HepG2 (cell line): ENCODE measurements at regions not wholly inside any gene's neighbourhood (a gene's known extent, or its start where the extent isn't known, plus 50 kb on each side); places are given as distances from the start of the nearest gene placed in this dataset.

ENCODE experiments used
- MED8 ChIP-seq: sonication (generic); formaldehyde crosslinking; IDR thresholded peaks from 2 replicates; pipeline ENCODE4 v1.8.1; 2023; ENCODE audit warnings: mild to moderate bottlenecking, missing genetic modification reagents; ENCODE audit not compliant: insufficient replicate concordance
- TF ChIP-seq, protein P1 (sequence below): sonication (generic); formaldehyde crosslinking; IDR thresholded peaks from 2 replicates; pipeline ENCODE4 v1.5.0; 2020; ENCODE audit warnings: mild to moderate bottlenecking, missing genetic modification reagents, borderline replicate concordance

DNA sequence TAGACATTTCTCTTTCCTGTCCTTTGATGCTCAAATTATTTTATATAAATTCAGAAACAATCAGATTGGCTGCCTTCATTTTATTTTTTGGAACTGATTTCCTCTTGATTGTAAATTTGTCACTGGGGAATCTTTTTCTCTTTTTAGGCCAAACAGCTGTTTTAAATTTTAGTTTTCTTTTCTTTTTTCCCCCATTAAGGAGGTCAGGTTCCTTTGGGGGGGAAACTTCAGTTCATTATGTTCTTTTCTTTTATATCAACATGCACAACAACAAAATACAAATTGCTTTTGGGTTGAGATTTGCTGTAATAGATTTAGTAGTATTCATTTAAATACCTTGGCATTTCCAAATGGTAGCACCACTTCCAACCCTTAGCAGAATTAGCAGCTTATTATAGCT lies 264.8 kb upstream of the SPRY2 start:
- TF ChIP-seq, protein P1, sequence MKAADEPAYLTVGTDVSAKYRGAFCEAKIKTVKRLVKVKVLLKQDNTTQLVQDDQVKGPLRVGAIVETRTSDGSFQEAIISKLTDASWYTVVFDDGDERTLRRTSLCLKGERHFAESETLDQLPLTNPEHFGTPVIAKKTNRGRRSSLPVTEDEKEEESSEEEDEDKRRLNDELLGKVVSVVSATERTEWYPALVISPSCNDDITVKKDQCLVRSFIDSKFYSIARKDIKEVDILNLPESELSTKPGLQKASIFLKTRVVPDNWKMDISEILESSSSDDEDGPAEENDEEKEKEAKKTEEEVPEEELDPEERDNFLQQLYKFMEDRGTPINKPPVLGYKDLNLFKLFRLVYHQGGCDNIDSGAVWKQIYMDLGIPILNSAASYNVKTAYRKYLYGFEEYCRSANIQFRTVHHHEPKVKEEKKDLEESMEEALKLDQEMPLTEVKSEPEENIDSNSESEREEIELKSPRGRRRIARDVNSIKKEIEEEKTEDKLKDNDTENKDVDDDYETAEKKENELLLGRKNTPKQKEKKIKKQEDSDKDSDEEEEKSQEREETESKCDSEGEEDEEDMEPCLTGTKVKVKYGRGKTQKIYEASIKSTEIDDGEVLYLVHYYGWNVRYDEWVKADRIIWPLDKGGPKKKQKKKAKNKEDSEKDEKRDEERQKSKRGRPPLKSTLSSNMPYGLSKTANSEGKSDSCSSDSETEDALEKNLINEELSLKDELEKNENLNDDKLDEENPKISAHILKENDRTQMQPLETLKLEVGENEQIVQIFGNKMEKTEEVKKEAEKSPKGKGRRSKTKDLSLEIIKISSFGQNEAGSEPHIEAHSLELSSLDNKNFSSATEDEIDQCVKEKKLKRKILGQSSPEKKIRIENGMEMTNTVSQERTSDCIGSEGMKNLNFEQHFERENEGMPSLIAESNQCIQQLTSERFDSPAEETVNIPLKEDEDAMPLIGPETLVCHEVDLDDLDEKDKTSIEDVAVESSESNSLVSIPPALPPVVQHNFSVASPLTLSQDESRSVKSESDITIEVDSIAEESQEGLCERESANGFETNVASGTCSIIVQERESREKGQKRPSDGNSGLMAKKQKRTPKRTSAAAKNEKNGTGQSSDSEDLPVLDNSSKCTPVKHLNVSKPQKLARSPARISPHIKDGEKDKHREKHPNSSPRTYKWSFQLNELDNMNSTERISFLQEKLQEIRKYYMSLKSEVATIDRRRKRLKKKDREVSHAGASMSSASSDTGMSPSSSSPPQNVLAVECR (CRISPR knock-in tag): no peak
- TF ChIP-seq MED8 (CRISPR knock-in tag): no peak
